ENCODE measurements at regions not wholly inside any gene's neighbourhood (a gene's known extent, or its start where the extent isn't known, plus 50 kb on each side); places are given as distances from the start of the nearest gene placed in this dataset.

GRCh38 chr4:141348125-141348524 lies 127.4 kb downstream of the ZNF330 start:
- Histone ChIP-seq H3K9me3 (ENCODE audit: insufficient read depth, low read length, severe bottlenecking) (no peaks in the 10 kb centered on the region), H4K20me1 (ENCODE audit: insufficient read depth, low read length) (no peaks in the 10 kb centered on the region), H3K9ac (ENCODE audit: low read depth, low read length) (no peak overlapping the region), H3K36me3 (ENCODE audit: insufficient read depth, low read length) (no peaks in the 10 kb centered on the region), H2AFZ (ENCODE audit: low read depth, low read length) (no peak overlapping the region), H3K79me2 (ENCODE audit: insufficient read depth, low read length) (no peaks in the 10 kb centered on the region), H3K27me3 (ENCODE audit: insufficient read depth, low read length, poor library complexity) (no peaks in the 10 kb centered on the region), H3K4me2 (ENCODE audit: insufficient read depth, low read length) (no peak overlapping the region), H3K4me3 (ENCODE audit: low read depth in 1 of 2, low read length in 2 of 2) (no peak overlapping the region), H3K27ac (ENCODE audit: low read length) (no peak overlapping the region), H3K4me1 (ENCODE audit: insufficient read depth, low read length) (peaks cover 9% of the 10 kb centered on the region)
- no peak for ATAC-seq (ENCODE audit: insufficient read depth, low read depth)
- no peak for DNase-seq
- TF ChIP-seq EZH2 (IDR thresholded peaks at IDR 0.05; ENCODE audit: borderline replicate concordance, low read depth, low read length, severe bottlenecking) (no peak), CTCF (IDR thresholded peaks at IDR 0.05; ENCODE audit: borderline replicate concordance, extremely low read depth, low read length, poor library complexity, severe bottlenecking) (no peak)

GRCh38 chr4:141348573-141348972 lies 127.9 kb downstream of the ZNF330 start:
- Histone ChIP-seq H3K36me3 (ENCODE audit: insufficient read depth, low read length) (no peaks in the 10 kb centered on the region), H3K9ac (ENCODE audit: low read depth, low read length) (no peak overlapping the region), H3K9me3 (ENCODE audit: insufficient read depth, low read length, severe bottlenecking) (no peaks in the 10 kb centered on the region), H4K20me1 (ENCODE audit: insufficient read depth, low read length) (no peaks in the 10 kb centered on the region), H3K27me3 (ENCODE audit: insufficient read depth, low read length, poor library complexity) (no peaks in the 10 kb centered on the region), H3K4me1 (ENCODE audit: insufficient read depth, low read length) (peaks cover 13% of the 10 kb centered on the region), H3K4me3 (ENCODE audit: low read depth in 1 of 2, low read length in 2 of 2) (no peak overlapping the region), H3K79me2 (ENCODE audit: insufficient read depth, low read length) (no peaks in the 10 kb centered on the region), H2AFZ (ENCODE audit: low read depth, low read length) (no peak overlapping the region; the same call in 1 of the 2 replicates), H3K27ac (ENCODE audit: low read length) (no peak overlapping the region), H3K4me2 (ENCODE audit: insufficient read depth, low read length) (no peak overlapping the region)
- ATAC-seq (ENCODE audit: insufficient read depth, low read depth) (no peak), DNase-seq (no peak)
- TF ChIP-seq EZH2 (IDR thresholded peaks at IDR 0.05; ENCODE audit: borderline replicate concordance, low read depth, low read length, severe bottlenecking) = no peak
- TF ChIP-seq CTCF (IDR thresholded peaks at IDR 0.05; ENCODE audit: borderline replicate concordance, extremely low read depth, low read length, poor library complexity, severe bottlenecking) = no peak

GRCh38 chr4:141349236-141349635 lies 128.5 kb downstream of the ZNF330 start:
- Histone ChIP-seq H3K9me3 (ENCODE audit: insufficient read depth, low read length, severe bottlenecking) (no peaks in the 10 kb centered on the region), H3K79me2 (ENCODE audit: insufficient read depth, low read length) (no peaks in the 10 kb centered on the region), H3K9ac (ENCODE audit: low read depth, low read length) (no peak overlapping the region), H3K4me2 (ENCODE audit: insufficient read depth, low read length) (no peak overlapping the region), H3K4me1 (ENCODE audit: insufficient read depth, low read length) (peaks cover 14% of the 10 kb centered on the region), H2AFZ (ENCODE audit: low read depth, low read length) (no peak overlapping the region), H3K4me3 (ENCODE audit: low read depth in 1 of 2, low read length in 2 of 2) (no peak overlapping the region), H3K27me3 (ENCODE audit: insufficient read depth, low read length, poor library complexity) (no peaks in the 10 kb centered on the region), H4K20me1 (ENCODE audit: insufficient read depth, low read length) (no peaks in the 10 kb centered on the region), H3K36me3 (ENCODE audit: insufficient read depth, low read length) (no peaks in the 10 kb centered on the region), H3K27ac (ENCODE audit: low read length) (no peak overlapping the region)
- ATAC-seq (ENCODE audit: insufficient read depth, low read depth) = no peak
- no peak for DNase-seq
- TF ChIP-seq EZH2 (IDR thresholded peaks at IDR 0.05; ENCODE audit: borderline replicate concordance, low read depth, low read length, severe bottlenecking) = no peak
- TF ChIP-seq CTCF (IDR thresholded peaks at IDR 0.05; ENCODE audit: borderline replicate concordance, extremely low read depth, low read length, poor library complexity, severe bottlenecking) = no peak

Measured in DND-41 (cell line).